GM12878 (cell line): ENCODE measurements at regions not wholly inside any gene's neighbourhood (a gene's known extent, or its start where the extent isn't known, plus 50 kb on each side); places are given as distances from the start of the nearest gene placed in this dataset.

Experiments used
- EZH2 ChIP-seq: IDR thresholded peaks from 2 replicates; pipeline ENCODE4 v1.6.1; 2012; ENCODE audit warnings: low read depth, mild to moderate bottlenecking, control low read depth, inconsistent platforms, low read length, borderline replicate concordance; ENCODE audit not compliant: control insufficient read depth
- JUND ChIP-seq: IDR thresholded peaks from 2 replicates; pipeline ENCODE4 v1.6.1; 2012; ENCODE audit warnings: low read depth, mild to moderate bottlenecking, low read length, improper control_type of control experiment, moderate library complexity
- MYC ChIP-seq: IDR thresholded peaks from 2 replicates; pipeline ENCODE4 v1.6.1; 2011; ENCODE audit warnings: mild to moderate bottlenecking, low read length, moderate library complexity, inconsistent platforms; ENCODE audit not compliant: insufficient read depth, insufficient replicate concordance, insufficient read length, severe bottlenecking
- POLR2AphosphoS2 ChIP-seq: IDR thresholded peaks from 2 replicates; pipeline ENCODE4 v1.6.1; 2011; ENCODE audit warnings: low read depth, mild to moderate bottlenecking, low read length, improper control_type of control experiment, moderate library complexity
- RCOR1 ChIP-seq: conservative IDR thresholded peaks from 2 replicates; pipeline ENCODE4 v1.6.1; 2012; ENCODE audit warnings: low read depth, low read length, improper control_type of control experiment
- TBL1XR1 ChIP-seq: IDR thresholded peaks from 2 replicates; pipeline ENCODE4 v1.6.1; 2012; ENCODE audit warnings: low read depth, low read length, improper control_type of control experiment

DNA sequence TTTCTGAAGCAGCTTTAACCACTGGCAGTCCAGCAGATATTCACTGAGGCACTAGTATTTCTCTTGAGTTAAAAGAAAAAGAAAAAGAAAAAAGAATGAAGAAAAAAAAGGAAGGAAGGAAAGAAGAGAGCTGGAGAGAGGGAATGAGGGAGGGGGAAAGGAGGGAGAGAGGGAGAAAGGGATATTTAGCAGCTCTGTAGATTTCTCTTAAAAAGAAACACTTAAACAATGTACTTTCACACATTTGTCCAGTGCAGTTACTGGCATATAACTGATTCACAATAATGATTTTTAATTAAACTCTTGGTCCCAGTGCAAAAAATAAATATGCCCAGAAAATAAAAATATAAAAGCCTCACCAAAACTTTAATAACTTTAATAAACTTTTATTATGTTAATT lies 386.4 kb downstream of the KCNJ2 start:
- TF ChIP-seq EZH2 (no peak), POLR2AphosphoS2 (no peak), JUND (no peak), RCOR1 (no peak), MYC (no peak), TBL1XR1 (no peak)
